ENCODE measurements at regions not wholly inside any gene's neighbourhood (a gene's known extent, or its start where the extent isn't known, plus 50 kb on each side); places are given as distances from the start of the nearest gene placed in this dataset.
"Not testable (repeated sequence)": the region's sequence is repeated elsewhere in the genome, so short reads cannot be mapped to it uniquely, and the experiment has no call there.

DNA sequence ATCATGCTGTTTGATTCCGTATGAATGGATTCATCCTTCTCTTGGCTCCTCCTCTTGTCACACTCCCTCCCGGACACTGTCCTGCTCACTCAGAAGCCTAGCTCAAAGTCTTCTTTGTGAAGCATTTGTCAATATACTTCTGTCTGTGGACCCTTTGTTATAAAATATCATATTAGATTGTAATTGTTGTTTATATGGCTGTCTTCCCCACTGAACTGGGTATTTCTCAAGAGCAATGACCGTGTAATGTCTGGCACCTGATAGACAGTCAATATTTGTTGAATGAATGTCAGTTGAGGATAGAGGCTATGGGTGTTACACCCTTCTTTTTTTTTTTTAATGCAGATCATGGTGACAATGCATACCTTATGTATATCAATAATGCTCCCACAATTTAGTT lies 335.3 kb downstream of the SOX4 start:
- DNase-seq (ENCODE audit: low spot score) = no peak
- TF ChIP-seq, protein P1, sequence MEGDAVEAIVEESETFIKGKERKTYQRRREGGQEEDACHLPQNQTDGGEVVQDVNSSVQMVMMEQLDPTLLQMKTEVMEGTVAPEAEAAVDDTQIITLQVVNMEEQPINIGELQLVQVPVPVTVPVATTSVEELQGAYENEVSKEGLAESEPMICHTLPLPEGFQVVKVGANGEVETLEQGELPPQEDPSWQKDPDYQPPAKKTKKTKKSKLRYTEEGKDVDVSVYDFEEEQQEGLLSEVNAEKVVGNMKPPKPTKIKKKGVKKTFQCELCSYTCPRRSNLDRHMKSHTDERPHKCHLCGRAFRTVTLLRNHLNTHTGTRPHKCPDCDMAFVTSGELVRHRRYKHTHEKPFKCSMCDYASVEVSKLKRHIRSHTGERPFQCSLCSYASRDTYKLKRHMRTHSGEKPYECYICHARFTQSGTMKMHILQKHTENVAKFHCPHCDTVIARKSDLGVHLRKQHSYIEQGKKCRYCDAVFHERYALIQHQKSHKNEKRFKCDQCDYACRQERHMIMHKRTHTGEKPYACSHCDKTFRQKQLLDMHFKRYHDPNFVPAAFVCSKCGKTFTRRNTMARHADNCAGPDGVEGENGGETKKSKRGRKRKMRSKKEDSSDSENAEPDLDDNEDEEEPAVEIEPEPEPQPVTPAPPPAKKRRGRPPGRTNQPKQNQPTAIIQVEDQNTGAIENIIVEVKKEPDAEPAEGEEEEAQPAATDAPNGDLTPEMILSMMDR (IDR thresholded peaks at IDR 0.05; ENCODE audit: extremely low read depth, missing control alignments) = no peak

DNA sequence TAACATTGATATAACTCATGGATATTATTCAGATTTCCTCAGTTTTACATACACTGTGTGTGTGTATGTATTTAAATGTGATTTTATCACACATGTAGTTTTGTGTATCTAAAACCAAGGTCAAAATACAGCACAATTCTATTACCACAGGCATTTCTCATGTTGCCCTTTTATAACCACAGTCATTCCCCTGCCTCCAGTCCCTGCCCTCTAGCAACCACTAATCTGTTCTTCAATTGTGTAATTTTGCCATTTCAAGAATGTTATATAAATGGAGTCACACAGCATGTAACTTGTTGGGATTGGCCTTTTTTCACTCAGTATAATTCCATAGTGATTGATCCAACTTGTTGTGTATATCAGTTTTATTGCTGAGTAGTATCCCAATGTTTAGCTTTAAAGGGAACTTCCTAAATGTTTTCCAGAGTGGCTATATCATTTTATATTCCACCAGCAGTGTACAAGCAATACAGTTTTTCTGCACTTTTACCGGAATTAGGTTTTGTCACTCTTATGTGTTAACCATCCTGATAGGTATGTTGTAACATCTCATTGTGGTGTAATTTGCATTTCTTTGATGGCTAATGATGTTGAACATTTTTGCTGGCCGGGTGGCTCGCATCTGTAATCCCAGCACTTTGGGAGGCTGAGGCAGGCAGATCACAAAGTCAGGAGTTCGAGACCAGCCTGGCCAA lies 338.2 kb downstream of the SOX4 start:
- DNase-seq (ENCODE audit: low spot score) = no peak
- TF ChIP-seq, protein P1 (IDR thresholded peaks at IDR 0.05; ENCODE audit: extremely low read depth, missing control alignments) = no peak

DNA sequence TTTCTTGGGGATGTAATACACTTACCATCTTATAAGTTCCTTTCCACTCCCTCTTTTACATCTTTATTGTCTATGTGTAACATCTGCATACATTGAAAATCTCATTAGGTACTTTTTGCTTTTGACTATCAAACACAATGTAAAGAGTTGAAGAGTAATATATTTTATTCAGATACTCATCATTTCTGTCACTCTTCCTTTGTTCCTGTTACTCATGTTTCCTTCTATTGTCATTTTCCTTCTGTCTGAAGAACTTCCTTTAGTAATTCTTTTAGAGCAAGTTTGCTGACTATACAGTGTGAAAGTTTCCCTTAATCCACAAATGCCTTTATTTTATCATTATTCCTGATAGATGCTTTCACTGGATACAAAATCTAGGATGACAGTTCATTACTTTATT lies 339.8 kb downstream of the SOX4 start:
- DNase-seq (ENCODE audit: low spot score) = no peak
- TF ChIP-seq, protein P1 (IDR thresholded peaks at IDR 0.05; ENCODE audit: extremely low read depth, missing control alignments) = no peak

DNA sequence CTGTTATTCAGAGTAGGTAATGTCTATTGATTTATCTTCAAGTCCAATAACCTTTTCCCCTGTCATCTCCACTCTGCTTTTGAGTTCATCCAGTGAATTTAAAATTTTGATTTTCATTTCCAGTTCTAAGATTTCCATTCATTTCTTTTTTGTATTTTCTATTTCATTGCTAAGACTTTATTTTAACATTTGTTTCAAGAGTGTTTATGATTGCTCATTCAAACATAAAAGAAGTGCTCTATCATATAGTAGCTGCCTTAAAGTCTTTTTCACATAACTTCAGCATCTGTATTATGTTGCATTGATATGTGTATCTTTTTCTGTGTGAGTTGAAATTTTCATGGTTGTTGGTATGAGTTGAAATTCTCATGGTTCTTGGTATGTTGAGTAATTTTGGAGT lies 341.6 kb downstream of the SOX4 start:
- TF ChIP-seq, protein P1 (IDR thresholded peaks at IDR 0.05; ENCODE audit: extremely low read depth, missing control alignments) = no peak
- no peak for DNase-seq (ENCODE audit: low spot score)

DNA sequence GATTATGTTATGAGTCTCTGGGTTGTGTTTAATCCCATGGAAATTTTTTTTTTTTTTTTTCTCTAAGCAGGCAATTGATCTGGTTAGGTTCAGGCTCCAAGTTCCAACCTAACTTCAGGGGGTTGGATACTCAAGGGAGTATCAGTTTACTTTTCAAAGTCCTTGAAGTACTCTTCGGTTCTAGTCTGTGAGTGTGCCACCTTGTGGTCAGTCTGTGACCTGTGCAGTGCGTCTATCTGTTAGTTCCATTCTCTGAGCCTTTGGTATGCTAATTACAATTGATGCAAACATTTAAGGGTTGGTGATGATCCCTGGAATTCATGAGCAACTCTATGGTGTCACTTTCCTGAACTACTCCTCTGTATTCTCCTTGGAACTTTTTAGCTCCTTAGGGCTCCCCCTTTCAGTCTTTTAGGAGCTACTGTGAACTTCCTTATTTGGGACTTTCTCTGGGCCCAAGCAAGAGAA lies 342.0 kb downstream of the SOX4 start:
- peak; percentile 17 for DNase-seq (ENCODE audit: low spot score)

DNA sequence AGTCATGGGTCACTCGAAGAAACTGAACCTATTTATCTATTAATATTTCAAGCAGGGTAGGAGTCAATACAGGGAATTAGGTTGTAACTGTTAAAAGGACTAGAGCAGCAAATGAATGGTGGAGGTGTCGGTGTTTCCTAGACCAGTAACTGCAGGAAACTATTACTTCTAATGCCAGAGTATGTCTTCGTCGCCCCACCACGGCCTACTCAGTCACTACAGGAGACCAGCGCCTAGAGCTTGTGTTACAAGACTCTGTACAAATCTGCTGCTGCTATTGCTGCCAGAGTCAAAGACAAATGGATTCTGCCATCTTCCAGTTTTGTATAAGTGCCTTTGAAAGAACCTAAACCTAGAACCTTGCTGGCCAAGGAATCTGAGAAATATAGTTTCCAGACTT lies 343.9 kb downstream of the SOX4 start:
- TF ChIP-seq, protein P1 (IDR thresholded peaks at IDR 0.05; ENCODE audit: extremely low read depth, missing control alignments) = no peak
- DNase-seq (ENCODE audit: low spot score) = no peak

More for the DNA sequence above, 342.0 kb downstream of the SOX4 start:
- TF ChIP-seq, protein P1 (IDR thresholded peaks at IDR 0.05; ENCODE audit: extremely low read depth, missing control alignments) = no peak

DNA sequence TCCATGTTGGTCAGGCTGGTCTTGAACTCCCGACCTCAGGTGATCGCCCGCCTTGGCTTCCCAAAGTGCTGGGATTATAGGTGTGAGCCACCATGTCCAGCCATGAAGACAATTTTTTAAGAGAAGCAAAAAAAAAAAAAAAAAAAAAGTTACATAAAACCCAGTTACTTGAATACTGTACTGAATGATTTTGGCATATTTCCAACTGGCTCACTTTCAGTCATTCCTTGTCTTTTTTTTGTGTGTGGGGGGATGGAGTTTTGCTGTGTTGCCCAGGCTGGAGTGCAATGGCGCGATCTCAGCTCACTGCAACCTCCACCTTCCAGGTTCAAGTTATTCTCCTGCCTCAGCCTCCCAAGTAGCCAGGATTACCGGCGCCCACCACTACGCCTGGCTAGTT lies 345.5 kb downstream of the SOX4 start:
- not testable (repeated sequence) for DNase-seq (ENCODE audit: low spot score)

DNA sequence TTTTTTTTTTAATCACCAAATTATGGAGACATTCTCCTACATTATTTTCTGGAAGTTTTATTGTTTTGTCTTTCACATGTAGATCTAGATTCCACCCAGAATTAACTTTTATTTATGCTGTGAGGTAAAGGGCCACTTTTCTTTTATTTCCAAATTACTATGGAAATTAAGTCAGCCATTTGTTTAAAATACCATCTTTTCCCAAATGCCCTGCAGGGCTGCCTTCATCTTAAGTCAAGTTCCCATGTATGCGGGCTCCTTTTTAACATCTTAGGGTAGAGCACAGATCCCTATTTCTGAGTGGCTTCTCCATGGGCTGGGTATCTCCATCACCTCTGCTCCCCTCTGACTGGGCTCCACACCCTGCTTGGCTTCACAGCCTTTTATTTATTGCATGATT lies 348.4 kb downstream of the SOX4 start:
- no peak for DNase-seq (ENCODE audit: low spot score)
- TF ChIP-seq, protein P1 (IDR thresholded peaks at IDR 0.05; ENCODE audit: extremely low read depth, missing control alignments) = no peak
